Colonic mucosa (tissue), 4 donors: ENCODE measurements at regions not wholly inside any gene's neighbourhood (a gene's known extent, or its start where the extent isn't known, plus 50 kb on each side); places are given as distances from the start of the nearest gene placed in this dataset.
A peak's percentile ranks its signal among the peaks of the same experiment; 100 is the strongest.
"Not testable (repeated sequence)": the region's sequence is repeated elsewhere in the genome, so short reads cannot be mapped to it uniquely, and the experiment has no call there.

ENCODE experiments used
- DNase-seq: peaks from one replicate; pipeline ENCODE4 v3.0.0-alpha.2; 2020
- H3K27ac ChIP-seq: fragments of 200-600 bp; one replicate; pipeline ENCODE4 v1.8.0; 2021
- H3K27me3 ChIP-seq: fragments of 200-600 bp; one replicate; pipeline ENCODE4 v1.8.0; 2021
- H3K36me3 ChIP-seq: fragments of 200-600 bp; one replicate; pipeline ENCODE4 v1.8.0; 2021
- H3K4me1 ChIP-seq: fragments of 200-600 bp; one replicate; pipeline ENCODE4 v1.8.0; 2021; ENCODE audit warnings: mild to moderate bottlenecking
- H3K4me3 ChIP-seq: fragments of 200-600 bp; one replicate; pipeline ENCODE4 v1.8.0; 2021
- H3K9ac ChIP-seq, 2 donors: one replicate each; pipeline ENCODE4 v1.7.0; 2013; ENCODE audit warnings: control low read depth in 2 of 2, low read depth in 2 of 2, low read length in 2 of 2
- H3K9me3 ChIP-seq: fragments of 200-600 bp; one replicate; pipeline ENCODE4 v1.8.0; 2021
- intact Hi-C: fragments of 100-400 bp; cut with DNase I; formaldehyde crosslinking; loops from one replicate; pipeline ENCODE4 v1.14.1; 2022
- TF ChIP-seq, protein P1 (sequence below): fragments of 200-600 bp; IDR thresholded peaks from one replicate; pipeline ENCODE4 v1.8.0; 2022; ENCODE audit warnings: antibody characterized with exemption, mild to moderate bottlenecking
- donor health status: healthy.
- donor health status: DM: no; HTN: no; CAD: no.
- donor health status: DM: no; HTN: no; CAD: no.

DNA sequence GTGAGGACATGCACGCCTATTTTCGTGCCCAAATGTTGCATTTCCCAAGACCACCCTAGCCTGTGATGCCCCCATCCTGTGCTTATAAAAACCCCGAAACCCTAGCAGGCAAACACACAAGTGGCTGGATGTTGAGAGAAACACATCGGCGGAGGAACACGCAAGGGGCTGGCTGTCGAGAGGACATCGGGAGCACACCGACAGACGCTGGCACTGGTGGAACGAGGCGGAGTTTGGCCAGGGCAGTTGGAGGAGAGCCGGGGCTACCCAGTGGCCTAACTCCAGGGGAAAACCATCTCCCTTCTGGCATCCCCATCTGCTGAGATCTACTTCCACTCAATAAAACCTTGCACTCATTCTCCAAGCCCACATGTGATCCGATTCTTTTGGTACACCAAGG is 225.9 kb upstream of the GRIK2 start:
- TF ChIP-seq, protein P1, sequence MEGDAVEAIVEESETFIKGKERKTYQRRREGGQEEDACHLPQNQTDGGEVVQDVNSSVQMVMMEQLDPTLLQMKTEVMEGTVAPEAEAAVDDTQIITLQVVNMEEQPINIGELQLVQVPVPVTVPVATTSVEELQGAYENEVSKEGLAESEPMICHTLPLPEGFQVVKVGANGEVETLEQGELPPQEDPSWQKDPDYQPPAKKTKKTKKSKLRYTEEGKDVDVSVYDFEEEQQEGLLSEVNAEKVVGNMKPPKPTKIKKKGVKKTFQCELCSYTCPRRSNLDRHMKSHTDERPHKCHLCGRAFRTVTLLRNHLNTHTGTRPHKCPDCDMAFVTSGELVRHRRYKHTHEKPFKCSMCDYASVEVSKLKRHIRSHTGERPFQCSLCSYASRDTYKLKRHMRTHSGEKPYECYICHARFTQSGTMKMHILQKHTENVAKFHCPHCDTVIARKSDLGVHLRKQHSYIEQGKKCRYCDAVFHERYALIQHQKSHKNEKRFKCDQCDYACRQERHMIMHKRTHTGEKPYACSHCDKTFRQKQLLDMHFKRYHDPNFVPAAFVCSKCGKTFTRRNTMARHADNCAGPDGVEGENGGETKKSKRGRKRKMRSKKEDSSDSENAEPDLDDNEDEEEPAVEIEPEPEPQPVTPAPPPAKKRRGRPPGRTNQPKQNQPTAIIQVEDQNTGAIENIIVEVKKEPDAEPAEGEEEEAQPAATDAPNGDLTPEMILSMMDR = no peak
- Histone ChIP-seq H3K4me1 (no peaks in the 10 kb centered on the region), H3K27me3 (no peaks in the 10 kb centered on the region), H3K4me3 (no peak overlapping the region), H3K36me3 (no peaks in the 10 kb centered on the region), H3K9ac (no peak overlapping the region), H3K27ac (no peak overlapping the region), H3K9me3 (no peaks in the 10 kb centered on the region)
- DNase-seq = no peak
- intact Hi-C loops = no loop called here

DNA sequence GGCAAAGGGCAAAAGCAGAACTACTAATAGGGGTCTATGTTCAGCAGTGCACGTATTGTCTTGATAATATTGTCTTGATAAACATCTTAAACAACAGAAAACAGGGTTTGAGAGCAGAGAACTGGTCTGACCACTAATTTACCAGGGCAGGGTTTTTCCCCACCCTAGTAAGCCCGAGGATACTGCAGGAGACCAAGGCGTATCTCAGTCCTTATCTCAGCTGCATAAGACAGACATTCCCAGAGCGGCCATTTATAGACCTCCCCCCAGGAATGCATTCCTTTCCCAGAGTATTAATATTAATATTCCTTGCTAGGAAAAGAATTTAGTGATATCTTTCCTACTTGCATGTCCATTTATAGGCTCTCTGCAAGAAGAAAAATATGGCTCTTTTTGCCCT is 222.5 kb upstream of the GRIK2 start:
- H3K36me3 ChIP-seq, intact Hi-C loops, H3K4me1 ChIP-seq, H3K9ac ChIP-seq, DNase-seq, H3K27ac ChIP-seq, H3K27me3 ChIP-seq, H3K4me3 ChIP-seq, H3K9me3 ChIP-seq: not testable (repeated sequence)

DNA sequence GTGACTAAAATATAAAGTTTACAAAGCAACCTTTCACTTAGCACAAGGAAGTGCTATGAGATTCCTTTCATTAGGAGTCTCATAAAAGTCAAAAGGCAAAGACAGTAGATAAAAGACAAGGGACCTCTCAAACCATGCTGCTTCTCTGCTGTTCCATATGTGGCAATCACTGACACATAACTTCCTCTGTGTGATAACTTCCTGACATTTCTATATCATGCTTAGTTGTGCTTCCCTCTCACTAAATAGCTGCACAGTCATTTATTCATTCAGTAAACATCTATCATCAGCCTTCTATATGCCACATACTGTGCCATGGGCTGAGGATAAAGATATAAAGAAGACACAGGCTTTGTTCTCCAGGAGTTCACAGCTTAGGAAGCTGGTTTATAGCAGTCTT is 214.8 kb upstream of the GRIK2 start:
- H3K27me3 ChIP-seq = no peaks in the 10 kb centered on the region
- no peak for DNase-seq
- intact Hi-C loops = no loop called here
- no peaks in the 10 kb centered on the region for H3K4me1 ChIP-seq
- no peak overlapping the region for H3K9ac ChIP-seq
- no peaks in the 10 kb centered on the region for H3K36me3 ChIP-seq
- no peaks in the 10 kb centered on the region for H3K9me3 ChIP-seq
- no peak overlapping the region for H3K4me3 ChIP-seq
- H3K27ac ChIP-seq = no peak overlapping the region
- TF ChIP-seq, protein P1 = no peak

DNA sequence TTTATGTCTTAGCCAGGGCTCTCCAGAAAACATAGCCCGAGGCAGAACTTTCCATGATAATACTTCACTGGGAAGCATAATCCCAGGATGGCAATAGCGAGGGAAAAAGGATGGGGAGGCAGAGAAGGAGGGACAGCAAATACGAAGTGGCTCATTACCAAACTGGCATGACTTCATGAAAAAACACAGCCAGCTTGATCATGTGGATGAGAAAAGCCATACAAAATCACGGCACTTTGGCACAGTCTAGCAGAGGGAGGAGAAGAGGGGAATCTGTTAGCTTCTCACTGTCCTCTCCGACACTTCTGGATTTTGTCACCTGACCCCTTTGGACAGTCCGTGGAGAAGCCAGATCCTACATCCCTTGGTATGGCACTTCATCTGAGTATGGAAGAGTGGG is 212.5 kb upstream of the GRIK2 start:
- intact Hi-C loops = no loop called here
- Histone ChIP-seq H3K36me3 (no peaks in the 10 kb centered on the region), H3K9ac (no peak overlapping the region), H3K27ac (no peak overlapping the region), H3K4me3 (no peak overlapping the region), H3K4me1 (no peaks in the 10 kb centered on the region), H3K27me3 (no peaks in the 10 kb centered on the region), H3K9me3 (no peaks in the 10 kb centered on the region)
- TF ChIP-seq, protein P1 = no peak
- no peak for DNase-seq

DNA sequence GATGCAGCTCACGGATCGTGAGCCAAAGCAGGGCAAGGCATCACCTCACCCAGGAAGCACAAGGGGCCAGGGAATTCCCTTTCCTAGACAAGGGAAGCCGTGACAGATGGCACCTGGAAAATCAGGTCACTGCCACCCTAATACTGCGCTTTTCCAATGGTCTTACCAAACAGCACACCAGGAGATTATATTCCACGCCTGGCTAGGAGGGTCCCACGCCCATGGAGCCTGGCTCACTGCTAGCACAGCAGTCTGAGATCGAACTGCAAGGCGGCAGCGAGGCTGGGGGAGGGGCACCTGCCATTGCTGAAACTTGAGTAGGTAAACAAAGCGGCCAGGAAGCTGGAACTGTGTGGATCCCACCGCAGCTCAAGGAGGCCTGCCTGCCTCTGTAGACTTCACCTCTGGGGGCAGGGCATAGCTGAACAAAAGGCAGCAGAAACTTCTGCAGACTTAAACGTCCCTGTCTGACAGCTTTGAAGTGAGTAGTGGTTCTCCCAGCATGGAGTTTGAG is 205.2 kb upstream of the GRIK2 start:
- H3K9me3 ChIP-seq, H3K4me3 ChIP-seq, H3K27ac ChIP-seq, H3K27me3 ChIP-seq, H3K4me1 ChIP-seq, DNase-seq, H3K36me3 ChIP-seq, H3K9ac ChIP-seq, intact Hi-C loops: not testable (repeated sequence)

DNA sequence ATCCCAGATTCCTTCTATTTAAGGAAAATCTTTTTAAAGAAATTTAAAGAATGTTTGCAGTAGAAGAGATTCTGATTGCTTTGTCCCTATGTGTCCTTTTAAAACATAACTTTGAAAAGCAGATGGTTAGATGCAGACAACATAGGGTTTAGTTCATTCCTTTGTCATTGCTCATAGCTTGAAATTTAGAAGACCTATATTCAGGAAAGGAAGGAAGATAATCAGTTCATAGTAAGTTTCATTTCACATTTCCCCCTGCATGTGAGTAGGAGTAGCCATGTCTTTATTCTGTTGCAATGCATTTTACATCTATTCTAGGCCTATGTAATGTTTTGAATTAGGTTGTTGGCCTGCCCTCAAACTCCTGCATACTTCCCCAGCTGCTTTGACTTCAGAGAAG is 197.9 kb upstream of the GRIK2 start:
- Histone ChIP-seq H3K36me3 (no peaks in the 10 kb centered on the region), H3K9me3 (no peaks in the 10 kb centered on the region), H3K27me3 (no peaks in the 10 kb centered on the region), H3K27ac (no peak overlapping the region), H3K9ac (no peak overlapping the region), H3K4me1 (no peaks in the 10 kb centered on the region), H3K4me3 (no peak overlapping the region)
- intact Hi-C loops = no loop called here
- TF ChIP-seq, protein P1 = no peak
- no peak for DNase-seq

DNA sequence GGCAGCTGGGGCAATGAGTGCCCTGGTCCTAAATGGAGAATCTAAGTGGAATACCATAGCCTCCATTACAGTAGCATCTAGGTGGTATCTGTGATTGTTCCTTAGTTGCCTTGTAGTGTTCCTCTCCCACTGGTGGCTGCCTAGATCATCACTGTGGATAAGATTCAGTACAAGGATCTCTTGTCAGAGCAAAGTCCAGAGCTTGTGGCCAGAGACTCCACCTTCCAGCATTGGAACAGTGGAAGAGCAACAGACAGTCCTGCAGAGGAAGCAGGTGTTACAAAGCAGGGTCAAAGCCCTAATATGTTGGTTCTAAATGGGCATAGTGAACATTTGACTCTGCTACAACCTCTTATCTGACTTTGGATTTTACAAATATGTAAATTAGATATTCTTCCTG is 194.1 kb upstream of the GRIK2 start:
- Histone ChIP-seq H3K27ac (no peak overlapping the region), H3K4me1 (no peaks in the 10 kb centered on the region)
- DNase-seq = peak; percentile 20

More for the DNA sequence above, 194.1 kb upstream of the GRIK2 start:
- Histone ChIP-seq H3K9me3 (no peaks in the 10 kb centered on the region), H3K36me3 (no peaks in the 10 kb centered on the region), H3K27me3 (no peaks in the 10 kb centered on the region), H3K4me3 (no peak overlapping the region), H3K9ac (no peak overlapping the region)
- TF ChIP-seq, protein P1 = no peak
- intact Hi-C loops = no loop called here
